HepG2 (cell line): ENCODE measurements at regions not wholly inside any gene's neighbourhood (a gene's known extent, or its start where the extent isn't known, plus 50 kb on each side); places are given as distances from the start of the nearest gene placed in this dataset.

Source experiments
- ATAC-seq: fragments of 200-7000 bp; cut with Tn5 transposase; 3 replicates; pipeline ENCODE4 v1.9.1; 2020; ENCODE audit warnings: mild to moderate bottlenecking, moderate library complexity
- BruUV-seq: library from RNA; stranded (reverse); fragments of 400-500 nt; replicated peaks from 2 replicates; lab custom pipeline; 2021; lab: Mats Ljungman, UMichigan
- CTCF ChIA-PET: fragments of 300-600 bp; formaldehyde crosslinking; extraction: SDS; loops from one replicate; lab custom pipeline; 2021; ENCODE audit warnings: low total read pairs, inconsistent platforms, low intra/inter-chr PET ratio; lab: Yijun Ruan, JAX
- POLR2A ChIA-PET: fragments of 350-600 bp; sonication (Branson Sonifier 250); formaldehyde crosslinking; loops from one replicate; lab custom pipeline; 2020; ENCODE audit warnings: antibody characterized with exemption, inconsistent platforms; lab: Yijun Ruan, JAX
- DNase-seq: peaks from one replicate; pipeline ENCODE4 v3.0.0-alpha.2; 2015; ENCODE audit warnings: low spot score
- FAIRE-seq: peaks from 3 replicates; lab custom pipeline; 2011; peaks lifted over from hg19 to GRCh38; lab: Jason Lieb, UNC
- H2AFZ ChIP-seq: one replicate; pipeline ENCODE4 v1.6.1; 2011; ENCODE audit warnings: low read length, inconsistent platforms
- H3K27ac ChIP-seq: fragments of 300-600 bp; 3 replicates; pipeline ENCODE4 v1.8.0; 2011; ENCODE audit warnings: mixed run types, mild to moderate bottlenecking, mixed read lengths, low read length, inconsistent platforms; ENCODE audit not compliant: insufficient read depth; ENCODE audit errors: extremely low read length
- H3K27me3 ChIP-seq, 2 experiments: fragments of 200-600 bp in 1 of 2; 2 replicates in 1 of 2; 3 replicates in 1 of 2; pipeline versions ENCODE4 v1.6.0 to v1.8.0; 2011; ENCODE audit warnings: low read length in 2 of 2, mild to moderate bottlenecking in 2 of 2, moderate library complexity in 2 of 2, inconsistent platforms in 1 of 2; ENCODE audit not compliant: insufficient read depth in 2 of 2, control insufficient read depth in 1 of 2
- H3K36me3 ChIP-seq, 2 experiments: fragments of 200-600 bp in 1 of 2; replicated peaks in 1 of 2; 2 replicates in 1 of 2; 3 replicates in 1 of 2; pipeline versions ENCODE4 v1.5.1 to v1.8.0; 2011; ENCODE audit warnings: low read length in 2 of 2, inconsistent platforms in 1 of 2; ENCODE audit not compliant: insufficient read depth in 2 of 2, control insufficient read depth in 1 of 2
- H3K4me1 ChIP-seq: 2 replicates; pipeline ENCODE4 v1.5.1; 2012; ENCODE audit warnings: low read length, inconsistent platforms; ENCODE audit not compliant: insufficient read depth
- H3K4me2 ChIP-seq: 2 replicates; pipeline ENCODE4 v1.6.0; 2011; ENCODE audit warnings: low read depth, low read length, inconsistent platforms
- H3K4me3 ChIP-seq, 3 experiments: fragments of 200-600 bp in 1 of 3; sonication (generic), shearing (Covaris generic) in 1 of 3; replicated peaks in 1 of 3; 2 replicates each; pipeline ENCODE4 v1.5.1; 2011 to 2016; ENCODE audit warnings: low read length in 3 of 3, inconsistent platforms in 2 of 3, low read depth in 2 of 3, mild to moderate bottlenecking in 2 of 3, control low read depth in 1 of 3, mixed read lengths in 1 of 3; ENCODE audit not compliant: insufficient read depth in 1 of 3
- H3K79me2 ChIP-seq: one replicate; pipeline ENCODE4 v1.6.1; 2011; ENCODE audit warnings: low read length, inconsistent platforms; ENCODE audit not compliant: insufficient read depth
- H3K9ac ChIP-seq: 2 replicates; pipeline ENCODE4 v1.6.0; 2011; ENCODE audit warnings: mild to moderate bottlenecking, low read depth, low read length, inconsistent platforms; ENCODE audit not compliant: insufficient read depth
- H3K9me3 ChIP-seq: 2 replicates; pipeline ENCODE4 v1.5.1; 2012; ENCODE audit warnings: mild to moderate bottlenecking, low read length
- H4K20me1 ChIP-seq: 2 replicates; pipeline ENCODE4 v1.6.0; 2011; ENCODE audit warnings: inconsistent platforms, mild to moderate bottlenecking, low read length, moderate library complexity; ENCODE audit not compliant: insufficient read depth
- ATAD3A ChIP-seq: sonication (generic); formaldehyde crosslinking; IDR thresholded peaks from 2 replicates; pipeline ENCODE4 v1.4.0; 2020; ENCODE audit warnings: missing genetic modification reagents
- ERF ChIP-seq: IDR thresholded peaks from 2 replicates; pipeline ENCODE4 v1.6.1; 2018; ENCODE audit warnings: missing biosample characterization, missing genetic modification reagents
- HMG20B ChIP-seq: conservative IDR thresholded peaks from 2 replicates; pipeline ENCODE4 v1.6.1; 2016; ENCODE audit warnings: missing genetic modification reagents, missing compliant biosample characterization
- KDM4B ChIP-seq: sonication (generic); formaldehyde crosslinking; IDR thresholded peaks from 2 replicates; pipeline ENCODE4 v1.4.0; 2020; ENCODE audit warnings: missing genetic modification reagents
- NONO ChIP-seq, 2 experiments: fragments of 450-650 bp in 1 of 2; sonication (generic) in 1 of 2; formaldehyde crosslinking in 1 of 2; IDR thresholded peaks in 1 of 2; conservative IDR thresholded peaks in 1 of 2; 2 replicates each; pipeline versions ENCODE4 v1.6.1 to v1.8.0; 2017 to 2022; ENCODE audit warnings: mild to moderate bottlenecking in 1 of 2, missing genetic modification reagents in 1 of 2, moderate library complexity in 1 of 2
- REPIN1 ChIP-seq: sonication (generic); formaldehyde crosslinking; IDR thresholded peaks from 2 replicates; pipeline ENCODE4 v1.8.0; 2022; ENCODE audit warnings: missing genetic modification reagents, low read depth, mild to moderate bottlenecking, borderline replicate concordance
- TARDBP ChIP-seq: sonication (generic); formaldehyde crosslinking; IDR thresholded peaks from 2 replicates; pipeline ENCODE4 v1.8.0; 2022; ENCODE audit warnings: mild to moderate bottlenecking, missing genetic modification reagents
- TP53 ChIP-seq: sonication (generic); formaldehyde crosslinking; conservative IDR thresholded peaks from 2 replicates; pipeline ENCODE4 v1.4.0; 2020; ENCODE audit warnings: missing genetic modification reagents
- ZFX ChIP-seq: sonication (generic); formaldehyde crosslinking; IDR thresholded peaks from 2 replicates; pipeline ENCODE4 v1.4.0; 2020; ENCODE audit warnings: mild to moderate bottlenecking, low read depth, missing genetic modification reagents, moderate library complexity
- ZNF18 ChIP-seq: sonication (generic); formaldehyde crosslinking; IDR thresholded peaks from 2 replicates; pipeline ENCODE4 v1.8.0; 2022; ENCODE audit warnings: mild to moderate bottlenecking, missing genetic modification reagents; ENCODE audit not compliant: insufficient replicate concordance
- ZNF570 ChIP-seq: sonication (generic); formaldehyde crosslinking; IDR thresholded peaks from 2 replicates; pipeline ENCODE4 v1.4.0; 2020; ENCODE audit warnings: mild to moderate bottlenecking, missing genetic modification reagents, borderline replicate concordance
- ZNF720 ChIP-seq: sonication (generic); formaldehyde crosslinking; IDR thresholded peaks from 2 replicates; pipeline ENCODE4 v1.4.0; 2020; ENCODE audit warnings: missing genetic modification reagents
- ZNF775 ChIP-seq: sonication (generic); formaldehyde crosslinking; IDR thresholded peaks from 2 replicates; pipeline ENCODE4 v1.4.0; 2020; ENCODE audit warnings: missing genetic modification reagents, mild to moderate bottlenecking, moderate library complexity, borderline replicate concordance
- WGBS: methylation state at CpG from one replicate; pipeline ENCODE4 v1.1.6; 2017; ENCODE audit warnings: low lambda C conversion rate; 5-methylcytosine and 5-hydroxymethylcytosine counted together
- in situ Hi-C: cut with HindIII; loops from 2 replicates; pipeline ENCODE4 v1.10.0; 2017; ENCODE audit warnings: low pct_unique_long_range_greater_than_20kb; ENCODE audit not compliant: extremely low pct_ligation_motif_present
- intact Hi-C: fragments of 100-400 bp; cut with micrococcal nuclease; formaldehyde crosslinking; loops from one replicate; pipeline ENCODE4 v1.10.0; 2022; ENCODE audit not compliant: unreplicated experiment
- TF ChIP-seq, protein P1 (sequence below): sonication (generic); formaldehyde crosslinking; IDR thresholded peaks from 2 replicates; pipeline ENCODE4 v1.9.0; 2021; ENCODE audit warnings: missing genetic modification reagents, borderline replicate concordance
- TF ChIP-seq, protein P2 (sequence below): sonication (generic); formaldehyde crosslinking; IDR thresholded peaks from 2 replicates; pipeline ENCODE4 v1.4.0; 2020; ENCODE audit warnings: mild to moderate bottlenecking, low read depth, missing genetic modification reagents

- no peaks in the 10 kb centered on the region for H3K9me3 ChIP-seq
- ChIA-PET POLR2A (no interaction called here), CTCF (no interaction called here)
- H4K20me1 ChIP-seq, result no peaks in the 10 kb centered on the region
- no peak for FAIRE-seq
- in situ Hi-C loops (no loop called here), intact Hi-C loops (no loop called here)
- BruUV-seq, result no TSS peak
- no peaks in the 10 kb centered on the region for H3K79me2 ChIP-seq
- H3K4me1 ChIP-seq, result no peaks in the 10 kb centered on the region
- no peak overlapping the region for H3K4me2 ChIP-seq
- no peak overlapping the region for H3K9ac ChIP-seq
- H3K4me3 ChIP-seq, result no peak overlapping the region
- no peaks in the 10 kb centered on the region for H3K27me3 ChIP-seq
- no peak overlapping the region for H3K27ac ChIP-seq
- no peak for TF ChIP-seq ZFX (CRISPR knock-in tag)
- no peak for TF ChIP-seq TARDBP (CRISPR knock-in tag)
- no peak for TF ChIP-seq KDM4B (CRISPR knock-in tag)
- no peak for TF ChIP-seq ATAD3A
- TF ChIP-seq ZNF720 (CRISPR knock-in tag), result no peak
- no peak for TF ChIP-seq TP53 (CRISPR knock-in tag)
- no peak for TF ChIP-seq ZNF775 (CRISPR knock-in tag)
- TF ChIP-seq, protein P1, sequence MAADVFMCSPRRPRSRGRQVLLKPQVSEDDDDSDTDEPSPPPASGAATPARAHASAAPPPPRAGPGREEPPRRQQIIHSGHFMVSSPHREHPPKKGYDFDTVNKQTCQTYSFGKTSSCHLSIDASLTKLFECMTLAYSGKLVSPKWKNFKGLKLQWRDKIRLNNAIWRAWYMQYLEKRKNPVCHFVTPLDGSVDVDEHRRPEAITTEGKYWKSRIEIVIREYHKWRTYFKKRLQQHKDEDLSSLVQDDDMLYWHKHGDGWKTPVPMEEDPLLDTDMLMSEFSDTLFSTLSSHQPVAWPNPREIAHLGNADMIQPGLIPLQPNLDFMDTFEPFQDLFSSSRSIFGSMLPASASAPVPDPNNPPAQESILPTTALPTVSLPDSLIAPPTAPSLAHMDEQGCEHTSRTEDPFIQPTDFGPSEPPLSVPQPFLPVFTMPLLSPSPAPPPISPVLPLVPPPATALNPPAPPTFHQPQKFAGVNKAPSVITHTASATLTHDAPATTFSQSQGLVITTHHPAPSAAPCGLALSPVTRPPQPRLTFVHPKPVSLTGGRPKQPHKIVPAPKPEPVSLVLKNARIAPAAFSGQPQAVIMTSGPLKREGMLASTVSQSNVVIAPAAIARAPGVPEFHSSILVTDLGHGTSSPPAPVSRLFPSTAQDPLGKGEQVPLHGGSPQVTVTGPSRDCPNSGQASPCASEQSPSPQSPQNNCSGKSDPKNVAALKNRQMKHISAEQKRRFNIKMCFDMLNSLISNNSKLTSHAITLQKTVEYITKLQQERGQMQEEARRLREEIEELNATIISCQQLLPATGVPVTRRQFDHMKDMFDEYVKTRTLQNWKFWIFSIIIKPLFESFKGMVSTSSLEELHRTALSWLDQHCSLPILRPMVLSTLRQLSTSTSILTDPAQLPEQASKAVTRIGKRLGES (CRISPR knock-in tag), result no peak
- TF ChIP-seq HMG20B (CRISPR knock-in tag), result no peak
- TF ChIP-seq ZNF570 (CRISPR knock-in tag), result no peak
- TF ChIP-seq, protein P2, sequence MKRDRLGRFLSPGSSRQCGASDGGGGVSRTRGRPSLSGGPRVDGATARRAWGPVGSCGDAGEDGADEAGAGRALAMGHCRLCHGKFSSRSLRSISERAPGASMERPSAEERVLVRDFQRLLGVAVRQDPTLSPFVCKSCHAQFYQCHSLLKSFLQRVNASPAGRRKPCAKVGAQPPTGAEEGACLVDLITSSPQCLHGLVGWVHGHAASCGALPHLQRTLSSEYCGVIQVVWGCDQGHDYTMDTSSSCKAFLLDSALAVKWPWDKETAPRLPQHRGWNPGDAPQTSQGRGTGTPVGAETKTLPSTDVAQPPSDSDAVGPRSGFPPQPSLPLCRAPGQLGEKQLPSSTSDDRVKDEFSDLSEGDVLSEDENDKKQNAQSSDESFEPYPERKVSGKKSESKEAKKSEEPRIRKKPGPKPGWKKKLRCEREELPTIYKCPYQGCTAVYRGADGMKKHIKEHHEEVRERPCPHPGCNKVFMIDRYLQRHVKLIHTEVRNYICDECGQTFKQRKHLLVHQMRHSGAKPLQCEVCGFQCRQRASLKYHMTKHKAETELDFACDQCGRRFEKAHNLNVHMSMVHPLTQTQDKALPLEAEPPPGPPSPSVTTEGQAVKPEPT (CRISPR knock-in tag), result no peak
- TF ChIP-seq ERF (CRISPR knock-in tag), result no peak
- TF ChIP-seq NONO (IDR thresholded peaks at IDR 0.05), result no peak
- no peak for TF ChIP-seq NONO (CRISPR knock-in tag; conservative IDR thresholded peaks at IDR 0.05)
- no peak for TF ChIP-seq ZNF18 (CRISPR knock-in tag)
- TF ChIP-seq REPIN1 (CRISPR knock-in tag), result no peak
- 62% methylated on average over 1 of the region's 1 CpG for WGBS
- no peak overlapping the region for H2AFZ ChIP-seq
- H3K36me3 ChIP-seq, result no peaks in the 10 kb centered on the region
- ATAC-seq, result no peak
- DNase-seq, result no peak
Observed at GRCh38 chr1:222867316-222867715, 52.5 kb downstream of the DISP1 start.
